IMR-90 (cell line): ENCODE measurements at regions not wholly inside any gene's neighbourhood (a gene's known extent, or its start where the extent isn't known, plus 50 kb on each side); places are given as distances from the start of the nearest gene placed in this dataset.

ENCODE experiments used
- ATAC-seq: fragments of 200-7000 bp; cut with Tn5 transposase; 2 replicates; pipeline ENCODE4 v1.9.1; 2020; ENCODE audit warnings: low read depth, mild to moderate bottlenecking, moderate library complexity
- BruUV-seq: library from RNA; stranded (reverse); fragments of 400-500 nt; replicated peaks from 2 replicates; lab custom pipeline; 2021; lab: Mats Ljungman, UMichigan
- CTCF ChIA-PET: fragments of 300-600 bp; formaldehyde crosslinking; extraction: SDS; loops from one replicate; lab custom pipeline; 2021; ENCODE audit warnings: antibody characterized with exemption; lab: Yijun Ruan, JAX
- POLR2A ChIA-PET: fragments of 300-600 bp; sonication (Branson Sonifier 250); formaldehyde crosslinking; loops from one replicate; lab custom pipeline; 2022; ENCODE audit warnings: antibody characterized with exemption; ENCODE audit not compliant: unreplicated experiment; lab: Charles Lee
- DNase-seq: peaks from one replicate; pipeline ENCODE4 v3.0.0; 2013
- H2AFZ ChIP-seq: replicated peaks from 2 replicates; pipeline ENCODE3; 2013; ENCODE audit warnings: low read length, mild to moderate bottlenecking; ENCODE audit not compliant: poor library complexity
- H2AK5ac ChIP-seq: 2 replicates; pipeline ENCODE4 v1.6.1; 2013; ENCODE audit warnings: low read depth, low read length, inconsistent platforms
- H2AK9ac ChIP-seq: replicated peaks from 2 replicates; pipeline ENCODE3; 2013; ENCODE audit warnings: mild to moderate bottlenecking, low read depth, low read length, moderate library complexity; ENCODE audit not compliant: poor library complexity
- H2BK120ac ChIP-seq: 2 replicates; pipeline ENCODE4 v1.6.1; 2013; ENCODE audit warnings: low read depth, low read length, inconsistent platforms
- H2BK15ac ChIP-seq: 3 replicates; pipeline ENCODE4 v1.6.1; 2013; ENCODE audit warnings: low read depth, low read length, inconsistent platforms
- H2BK20ac ChIP-seq: 2 replicates; pipeline ENCODE4 v1.6.1; 2013; ENCODE audit warnings: low read depth, mild to moderate bottlenecking, inconsistent platforms, low read length, moderate library complexity
- H2BK5ac ChIP-seq: 2 replicates; pipeline ENCODE4 v1.6.1; 2013; ENCODE audit warnings: mild to moderate bottlenecking, low read depth, low read length, inconsistent platforms; ENCODE audit not compliant: poor library complexity, severe bottlenecking
- H3K14ac ChIP-seq: replicated peaks from 2 replicates; pipeline ENCODE4 v1.6.1; 2013; ENCODE audit warnings: low read depth, low read length, inconsistent platforms
- H3K18ac ChIP-seq: 2 replicates; pipeline ENCODE4 v1.6.1; 2013; ENCODE audit warnings: low read depth, low read length, control low read depth
- H3K23ac ChIP-seq: 2 replicates; pipeline ENCODE4 v1.6.1; 2013; ENCODE audit warnings: low read depth, low read length, inconsistent platforms
- H3K27ac ChIP-seq: 2 replicates; pipeline ENCODE4 v1.5.1; 2013; ENCODE audit warnings: mild to moderate bottlenecking, control low read depth, low read length; ENCODE audit not compliant: insufficient read depth
- H3K27me3 ChIP-seq: 2 replicates; pipeline ENCODE4 v1.6.1; 2013; ENCODE audit warnings: low read length; ENCODE audit not compliant: control insufficient read depth, insufficient read depth
- H3K36me3 ChIP-seq: 2 replicates; pipeline ENCODE4 v1.6.1; 2013; ENCODE audit warnings: low read length, mixed read lengths; ENCODE audit not compliant: control insufficient read depth, insufficient read depth
- H3K4ac ChIP-seq: 2 replicates; pipeline ENCODE4 v1.6.1; 2013; ENCODE audit warnings: low read depth, low read length, inconsistent platforms
- H3K4me1 ChIP-seq: 2 replicates; pipeline ENCODE4 v1.6.1; 2013; ENCODE audit warnings: low read length, mixed read lengths; ENCODE audit not compliant: control insufficient read depth, insufficient read depth
- H3K4me2 ChIP-seq: 2 replicates; pipeline ENCODE4 v1.6.1; 2013; ENCODE audit warnings: low read depth, mild to moderate bottlenecking, control low read depth, low read length, moderate library complexity
- H3K4me3 ChIP-seq: 2 replicates; pipeline ENCODE4 v1.5.1; 2013; ENCODE audit warnings: low read depth, mild to moderate bottlenecking, control low read depth, low read length, moderate library complexity; ENCODE audit not compliant: insufficient read depth
- H3K56ac ChIP-seq: 2 replicates; pipeline ENCODE4 v1.6.1; 2013; ENCODE audit warnings: low read length, inconsistent platforms; ENCODE audit not compliant: insufficient read depth; ENCODE audit errors: extremely low read depth
- H3K79me1 ChIP-seq, 2 experiments: 2 replicates each; pipeline ENCODE4 v1.6.1; 2013; ENCODE audit warnings: low read length in 2 of 2, inconsistent platforms in 1 of 2, low read depth in 1 of 2
- H3K9ac ChIP-seq: 2 replicates; pipeline ENCODE4 v1.6.1; 2013; ENCODE audit warnings: low read depth, low read length, control low read depth
- H3K9me1 ChIP-seq: 2 replicates; pipeline ENCODE4 v1.6.1; 2013; ENCODE audit warnings: low read length, inconsistent platforms; ENCODE audit not compliant: insufficient read depth
- H3K9me3 ChIP-seq: 2 replicates; pipeline ENCODE4 v1.6.1; 2013; ENCODE audit warnings: low read length; ENCODE audit not compliant: control insufficient read depth, insufficient read depth
- H4K20me1 ChIP-seq: 2 replicates; pipeline ENCODE4 v1.6.1; 2013; ENCODE audit warnings: low read length, inconsistent platforms; ENCODE audit not compliant: insufficient read depth
- H4K5ac ChIP-seq: 2 replicates; pipeline ENCODE4 v1.6.1; 2013; ENCODE audit warnings: mild to moderate bottlenecking, low read depth, low read length, control low read depth
- H4K8ac ChIP-seq, 2 experiments: 2 replicates each; pipeline ENCODE4 v1.6.1; 2013; ENCODE audit warnings: low read depth in 2 of 2, low read length in 2 of 2, control low read depth in 1 of 2, inconsistent platforms in 1 of 2
- H4K91ac ChIP-seq: 2 replicates; pipeline ENCODE4 v1.6.1; 2013; ENCODE audit warnings: low read depth, low read length, inconsistent platforms; ENCODE audit not compliant: insufficient read depth
- BHLHE40 ChIP-seq: fragments of 150-350 bp; IDR thresholded peaks from 2 replicates; pipeline ENCODE4 v1.6.1; 2016; ENCODE audit warnings: mild to moderate bottlenecking, low read depth, low read length
- CHD1 ChIP-seq: IDR thresholded peaks from 2 replicates; pipeline ENCODE4 v1.6.1; 2012; ENCODE audit warnings: low read depth, low read length, improper control_type of control experiment
- CTCF ChIP-seq: conservative IDR thresholded peaks from 2 replicates; pipeline ENCODE4 v1.5.1; 2012; ENCODE audit warnings: mild to moderate bottlenecking, low read depth, low read length, improper control_type of control experiment
- ELK1 ChIP-seq: fragments of 150-350 bp; IDR thresholded peaks from 2 replicates; pipeline ENCODE4 v1.6.1; 2016; ENCODE audit warnings: low read depth, mild to moderate bottlenecking, low read length, moderate library complexity, borderline replicate concordance
- MAFK ChIP-seq: IDR thresholded peaks from 2 replicates; pipeline ENCODE4 v1.6.1; 2012; ENCODE audit warnings: low read depth, low read length, improper control_type of control experiment
- MXI1 ChIP-seq: IDR thresholded peaks from 2 replicates; pipeline ENCODE4 v1.6.1; 2012; ENCODE audit warnings: low read depth, mild to moderate bottlenecking, low read length, moderate library complexity, borderline replicate concordance
- NFE2L2 ChIP-seq: fragments of 150-350 bp; IDR thresholded peaks from 2 replicates; pipeline ENCODE4 v1.6.1; 2016; ENCODE audit warnings: low read depth, mild to moderate bottlenecking, low read length
- POLR2A ChIP-seq: IDR thresholded peaks from 2 replicates; pipeline ENCODE4 v1.6.1; 2012; ENCODE audit warnings: mild to moderate bottlenecking, low read depth, low read length
- RAD21 ChIP-seq: IDR thresholded peaks from 2 replicates; pipeline ENCODE4 v1.6.1; 2012; ENCODE audit warnings: low read length, improper control_type of control experiment
- RFX5 ChIP-seq: IDR thresholded peaks from 2 replicates; pipeline ENCODE4 v1.8.0; 2012; ENCODE audit warnings: low read depth, mild to moderate bottlenecking, low read length, moderate library complexity
- SMC3 ChIP-seq: fragments of 150-350 bp; IDR thresholded peaks from 2 replicates; pipeline ENCODE4 v1.6.1; 2016; ENCODE audit warnings: low read depth, mild to moderate bottlenecking, antibody characterized with exemption, low read length, moderate library complexity
- USF2 ChIP-seq: fragments of 150-350 bp; IDR thresholded peaks from 2 replicates; pipeline ENCODE4 v1.6.1; 2017; ENCODE audit warnings: mild to moderate bottlenecking, antibody characterized with exemption, low read length, low read depth
- WGBS, 2 experiments: methylation state at CpG; one replicate each; pipeline versions ENCODE4 v1.1.5 to v1.1.7; 2013; ENCODE audit warnings: missing lambda C conversion rate in 2 of 2; ENCODE audit not compliant: insufficient read length in 1 of 2; ENCODE audit errors: extremely low coverage in 2 of 2; 5-methylcytosine and 5-hydroxymethylcytosine counted together
- dilution Hi-C: fragments of 300-500 bp; cut with HindIII; formaldehyde crosslinking; loops from one replicate; pipeline ENCODE4 v1.14.3; 2018; ENCODE audit warnings: low sequenced_read_pairs; ENCODE audit not compliant: unreplicated experiment
- in situ Hi-C: fragments of 300-500 bp; cut with MboI; formaldehyde crosslinking; loops from 3 replicates; pipeline ENCODE4 v1.14.3; 2019; ENCODE audit warnings: low sequenced_read_pairs, inconsistent platforms, mixed read lengths
- intact Hi-C: fragments of 100-400 bp; cut with micrococcal nuclease; formaldehyde crosslinking; loops from 2 replicates; pipeline ENCODE4 v1.10.0; 2022

- Histone ChIP-seq H4K91ac (no peak overlapping the region), H3K14ac (no peak overlapping the region), H3K4ac (no peak overlapping the region), H3K9ac (no peak overlapping the region), H3K9me3 (peaks cover 14% of the 10 kb centered on the region; the same call in 1 of the 2 replicates), H2AFZ (no peak overlapping the region), H2AK9ac (no peak overlapping the region), H3K56ac (no peak overlapping the region), H3K4me3 (no peak overlapping the region), H4K20me1 (no peaks in the 10 kb centered on the region), H3K27me3 (no peaks in the 10 kb centered on the region), H3K4me2 (no peak overlapping the region), H3K27ac (no peak overlapping the region), H4K5ac (no peak overlapping the region), H2BK120ac (no peak overlapping the region), H2BK20ac (no peak overlapping the region), H4K8ac (no peak overlapping the region), H3K79me1 (no peaks in the 10 kb centered on the region), H2BK15ac (no peak overlapping the region), H3K9me1 (no peaks in the 10 kb centered on the region), H3K23ac (no peak overlapping the region), H3K36me3 (no peaks in the 10 kb centered on the region), H3K4me1 (no peaks in the 10 kb centered on the region), H2AK5ac (no peak overlapping the region), H2BK5ac (no peak overlapping the region), H3K18ac (no peak overlapping the region)
- DNase-seq (no peak), ATAC-seq (no peak)
- TF ChIP-seq CTCF: no peak
- TF ChIP-seq POLR2A: no peak
- no peak for TF ChIP-seq RAD21
- no peak for TF ChIP-seq USF2
- no peak for TF ChIP-seq MXI1
- TF ChIP-seq BHLHE40: no peak
- TF ChIP-seq NFE2L2: no peak
- TF ChIP-seq MAFK: no peak
- TF ChIP-seq CHD1: no peak
- no peak for TF ChIP-seq ELK1
- no peak for TF ChIP-seq RFX5
- no peak for TF ChIP-seq SMC3
- in situ Hi-C loops (no loop called here), dilution Hi-C loops (no loop called here), intact Hi-C loops (no loop called here)
- WGBS, 2 experiments: no CpG with 5 or more reads among the region's 2 CpGs
- POLR2A ChIA-PET: no interaction called here
- CTCF ChIA-PET: no interaction called here
- BruUV-seq: no TSS peak
Measured at GRCh38 chr10:37733822-37734221, 123.6 kb downstream of the ZNF248 start.
